Endothelial cell of umbilical vein (primary cell): ENCODE measurements at regions not wholly inside any gene's neighbourhood (a gene's known extent, or its start where the extent isn't known, plus 50 kb on each side); places are given as distances from the start of the nearest gene placed in this dataset.

Source experiments
- BruUV-seq: library from RNA; stranded (reverse); fragments of 400-500 nt; replicated peaks from 2 replicates; lab custom pipeline; 2021; lab: Mats Ljungman, UMichigan
- CTCF ChIA-PET: fragments of 300-600, 350-600 bp; sonication (Branson Sonifier 250); formaldehyde crosslinking; loops from one replicate; lab custom pipeline; 2021; ENCODE audit warnings: antibody characterized with exemption, inconsistent platforms; lab: Charles Lee
- POLR2A ChIA-PET: fragments of 300-600, 350-600 bp; sonication (Branson Sonifier 250); formaldehyde crosslinking; loops from one replicate; lab custom pipeline; 2021; ENCODE audit warnings: antibody characterized with exemption, inconsistent platforms; lab: Charles Lee
- DNase-seq: peaks from one replicate; pipeline ENCODE4 v3.0.0-alpha.2; 2011; ENCODE audit warnings: low read depth, low spot score
- FAIRE-seq: peaks from 2 replicates; lab custom pipeline; 2011; peaks lifted over from hg19 to GRCh38; lab: Jason Lieb, UNC
- H2AFZ ChIP-seq: 2 replicates; pipeline ENCODE4 v1.6.0; 2012; ENCODE audit warnings: low read depth, low read length, control low read depth, inconsistent platforms
- H3K27ac ChIP-seq: 2 replicates; pipeline ENCODE4 v1.5.1; 2011; ENCODE audit warnings: low read depth, mild to moderate bottlenecking, control low read depth, low read length, moderate library complexity; ENCODE audit not compliant: insufficient read depth
- H3K27me3 ChIP-seq, 2 experiments: 2 replicates each; pipeline versions ENCODE4 v1.6.0 to v1.6.1; 2011; ENCODE audit warnings: low read length in 2 of 2, mixed read lengths in 1 of 2; ENCODE audit not compliant: control insufficient read depth in 2 of 2, insufficient read depth in 2 of 2
- H3K36me3 ChIP-seq, 2 experiments: 2 replicates in 1 of 2; 3 replicates in 1 of 2; pipeline ENCODE4 v1.5.1; 2011; ENCODE audit warnings: low read length in 2 of 2, mild to moderate bottlenecking in 1 of 2, moderate library complexity in 1 of 2; ENCODE audit not compliant: control insufficient read depth in 2 of 2, insufficient read depth in 2 of 2; ENCODE audit errors: extremely low read depth in 1 of 2
- H3K4me1 ChIP-seq: 3 replicates; pipeline ENCODE4 v1.5.1; 2011; ENCODE audit warnings: mild to moderate bottlenecking, low read length; ENCODE audit not compliant: control insufficient read depth, insufficient read depth; ENCODE audit errors: extremely low read depth
- H3K4me2 ChIP-seq: 2 replicates; pipeline ENCODE4 v1.6.1; 2011; ENCODE audit warnings: low read length, control low read depth, mixed read lengths; ENCODE audit not compliant: insufficient read depth
- H3K4me3 ChIP-seq, 3 experiments: fragments of 200-600 bp in 1 of 3; sonication (generic), shearing (Covaris generic) in 1 of 3; replicated peaks in 1 of 3; 2 replicates each; pipeline ENCODE4 v1.5.1; 2011 to 2016; ENCODE audit warnings: control low read depth in 3 of 3, low read length in 3 of 3, mild to moderate bottlenecking in 2 of 3, inconsistent platforms in 1 of 3, low read depth in 1 of 3, moderate library complexity in 1 of 3; ENCODE audit not compliant: insufficient read depth in 1 of 3
- H3K79me2 ChIP-seq: 2 replicates; pipeline ENCODE4 v1.6.0; 2012; ENCODE audit warnings: low read length, inconsistent platforms; ENCODE audit not compliant: control insufficient read depth, insufficient read depth
- H3K9ac ChIP-seq: replicated peaks from 2 replicates; pipeline ENCODE3; 2011; ENCODE audit warnings: low read length, control low read depth; ENCODE audit not compliant: insufficient read depth; ENCODE audit errors: extremely low read depth
- H3K9me1 ChIP-seq: replicated peaks from 3 replicates; pipeline ENCODE4 v1.6.0; 2011; ENCODE audit warnings: mild to moderate bottlenecking, low read length; ENCODE audit not compliant: control insufficient read depth, insufficient read depth; ENCODE audit errors: extremely low read depth
- H3K9me3 ChIP-seq: replicated peaks from 2 replicates; pipeline ENCODE4 v1.5.1; 2012; ENCODE audit warnings: low read length, inconsistent platforms; ENCODE audit not compliant: control insufficient read depth, insufficient read depth
- H4K20me1 ChIP-seq: replicated peaks from 2 replicates; pipeline ENCODE3; 2011; ENCODE audit warnings: mild to moderate bottlenecking, low read length; ENCODE audit not compliant: control insufficient read depth, insufficient read depth; ENCODE audit errors: extremely low read depth
- CTCF ChIP-seq, 2 donors: IDR thresholded peaks; 1 replicate in 1 of 2; 2 replicates in 1 of 2; pipeline ENCODE4 v1.5.1; 2011; ENCODE audit warnings: low read length in 2 of 2, mild to moderate bottlenecking in 2 of 2, moderate library complexity in 2 of 2, control low read depth in 1 of 2, inconsistent platforms in 1 of 2, low read depth in 1 of 2; ENCODE audit not compliant: insufficient read depth in 1 of 2; ENCODE audit errors: extremely low read depth in 1 of 2
- EZH2 ChIP-seq: IDR thresholded peaks from 2 replicates; pipeline ENCODE4 v1.6.1; 2012; ENCODE audit warnings: borderline replicate concordance, low read depth, mild to moderate bottlenecking, moderate library complexity, low read length, inconsistent platforms; ENCODE audit not compliant: severe bottlenecking
- FOS ChIP-seq: IDR thresholded peaks from 2 replicates; pipeline ENCODE4 v1.6.1; 2011; ENCODE audit warnings: mild to moderate bottlenecking, low read length, moderate library complexity, borderline replicate concordance; ENCODE audit not compliant: insufficient read depth
- GATA2 ChIP-seq: IDR thresholded peaks from 2 replicates; pipeline ENCODE4 v1.7.0; 2011; ENCODE audit warnings: low read depth, mild to moderate bottlenecking, moderate library complexity, mixed read lengths, low read length; ENCODE audit not compliant: insufficient read length, insufficient read depth
- JUN ChIP-seq: IDR thresholded peaks from 2 replicates; pipeline ENCODE4 v1.6.1; 2011; ENCODE audit warnings: borderline replicate concordance, low read depth; ENCODE audit not compliant: insufficient read length, insufficient read depth
- MAX ChIP-seq: IDR thresholded peaks from 2 replicates; pipeline ENCODE4 v1.6.1; 2011; ENCODE audit not compliant: insufficient read depth, insufficient read length
- MYC ChIP-seq: IDR thresholded peaks from one replicate; pipeline ENCODE4 v1.6.1; 2011; ENCODE audit warnings: mild to moderate bottlenecking, low read depth, low read length
- POLR2A ChIP-seq: IDR thresholded peaks from 2 replicates; pipeline ENCODE4 v1.6.1; 2012; ENCODE audit warnings: low read depth, mild to moderate bottlenecking, control low read depth, low read length
- POLR2AphosphoS5 ChIP-seq: IDR thresholded peaks from 2 replicates; pipeline ENCODE4 v1.6.1; 2012; ENCODE audit warnings: low read depth, mild to moderate bottlenecking, control low read depth, low read length, moderate library complexity; ENCODE audit not compliant: insufficient read depth
- dilution Hi-C: fragments of 300-500 bp; cut with MboI; formaldehyde crosslinking; loops from one replicate; pipeline ENCODE4 v1.15.0; 2019; ENCODE audit warnings: low sequenced_read_pairs; ENCODE audit not compliant: extremely low pct_ligation_motif_present
- intact Hi-C: fragments of 100-400 bp; cut with micrococcal nuclease; formaldehyde crosslinking; loops from one replicate; pipeline ENCODE4 v1.10.0; 2022

- H3K4me3 ChIP-seq: no peak overlapping the region
- no peak for FAIRE-seq
- no peaks in the 10 kb centered on the region for H3K27me3 ChIP-seq
- no peaks in the 10 kb centered on the region for H3K4me1 ChIP-seq
- ChIA-PET POLR2A (no interaction called here), CTCF (interaction anchor here (1.0 to 1.2 kb wide), 2 partner anchors 13 to 35 kb away, joined by 3 read pairs; no protein-coding TSS in a partner anchor)
- H3K9me3 ChIP-seq: no peaks in the 10 kb centered on the region
- no peaks in the 10 kb centered on the region for H3K9me1 ChIP-seq
- H3K27ac ChIP-seq: no peak overlapping the region
- no peak overlapping the region for H3K4me2 ChIP-seq
- no peak for DNase-seq
- no TSS peak for BruUV-seq
- TF ChIP-seq GATA2 (no peak), POLR2A (no peak), MAX (no peak), FOS (no peak), EZH2 (no peak), JUN (no peak), MYC (no peak)
- intact Hi-C loops (no loop called here), dilution Hi-C loops (no loop called here)
- H4K20me1 ChIP-seq: no peaks in the 10 kb centered on the region
- no peaks in the 10 kb centered on the region for H3K36me3 ChIP-seq
- no peak overlapping the region for H3K9ac ChIP-seq
- no peak overlapping the region for H2AFZ ChIP-seq
- H3K79me2 ChIP-seq: no peaks in the 10 kb centered on the region
Observed at GRCh38 chr7:84624927-84625326, 430.3 kb upstream of the SEMA3A start.

GRCh38 chr7:84624527-84624926, 429.9 kb upstream of the SEMA3A start:
- Histone ChIP-seq H3K9ac (no peak overlapping the region), H3K27ac (no peak overlapping the region), H3K79me2 (no peaks in the 10 kb centered on the region), H3K36me3 (no peaks in the 10 kb centered on the region), H4K20me1 (no peaks in the 10 kb centered on the region), H3K27me3 (no peaks in the 10 kb centered on the region), H3K9me3 (no peaks in the 10 kb centered on the region), H3K9me1 (no peaks in the 10 kb centered on the region), H3K4me3 (no peak overlapping the region), H3K4me2 (no peak overlapping the region), H2AFZ (no peak overlapping the region), H3K4me1 (no peaks in the 10 kb centered on the region)
- dilution Hi-C loops (no loop called here), intact Hi-C loops (no loop called here)
- FAIRE-seq (no peak), DNase-seq (no peak)
- TF ChIP-seq MAX (no peak), EZH2 (no peak), MYC (no peak), POLR2AphosphoS5 (no peak), POLR2A (no peak), GATA2 (no peak), CTCF (IDR thresholded peaks at IDR 0.05; ENCODE audit: extremely low read depth in 1 of 2, insufficient read depth in 1 of 2, low read depth in 1 of 2, low read length in 2 of 2) (no peak), FOS (no peak), JUN (no peak)
- ChIA-PET POLR2A (no interaction called here), CTCF (interaction anchor here (1.2 kb wide), 1 partner anchor 35 kb away, joined by 3 read pairs; no protein-coding TSS in a partner anchor)
- BruUV-seq: no TSS peak
